Astrocyte (in vitro differentiated cells and primary cell): ENCODE measurements at regions not wholly inside any gene's neighbourhood (a gene's known extent, or its start where the extent isn't known, plus 50 kb on each side); places are given as distances from the start of the nearest gene placed in this dataset.

Experiments
- DNase-seq: peaks from one replicate; pipeline ENCODE4 v3.0.0-alpha.2; 2010; ENCODE audit warnings: low read depth
- FAIRE-seq: peaks from 2 replicates; lab custom pipeline; 2011; peaks lifted over from hg19 to GRCh38; lab: Jason Lieb, UNC
- H2AFZ ChIP-seq: 2 replicates; pipeline ENCODE4 v1.6.0; 2012; ENCODE audit warnings: low read depth, low read length, inconsistent platforms
- H3K27ac ChIP-seq: 2 replicates; pipeline ENCODE4 v1.5.1; 2011; ENCODE audit warnings: low read depth, low read length, inconsistent platforms
- H3K27me3 ChIP-seq: 2 replicates; pipeline ENCODE4 v1.6.0; 2011; ENCODE audit warnings: low read length, inconsistent platforms; ENCODE audit not compliant: insufficient read depth
- H3K36me3 ChIP-seq: 2 replicates; pipeline ENCODE4 v1.5.1; 2011; ENCODE audit warnings: low read length, inconsistent platforms; ENCODE audit not compliant: insufficient read depth
- H3K4me1 ChIP-seq: 2 replicates; pipeline ENCODE4 v1.5.1; 2011; ENCODE audit warnings: low read length, inconsistent platforms; ENCODE audit not compliant: insufficient read depth
- H3K4me2 ChIP-seq: 2 replicates; pipeline ENCODE4 v1.6.0; 2012; ENCODE audit warnings: low read length, inconsistent platforms
- H3K4me3 ChIP-seq: 2 replicates; pipeline ENCODE4 v1.5.1; 2011; ENCODE audit warnings: low read depth, mild to moderate bottlenecking, low read length, inconsistent platforms; ENCODE audit not compliant: insufficient read depth
- H3K79me2 ChIP-seq: 2 replicates; pipeline ENCODE4 v1.6.0; 2012; ENCODE audit warnings: mild to moderate bottlenecking, low read length, inconsistent platforms; ENCODE audit not compliant: insufficient read depth
- H3K9ac ChIP-seq: 2 replicates; pipeline ENCODE4 v1.6.0; 2012; ENCODE audit warnings: mild to moderate bottlenecking, low read length, inconsistent platforms
- H3K9me3 ChIP-seq: 2 replicates; pipeline ENCODE4 v1.5.1; 2012; ENCODE audit warnings: low read depth, mild to moderate bottlenecking, low read length, inconsistent platforms; ENCODE audit not compliant: insufficient read depth
- H4K20me1 ChIP-seq: 2 replicates; pipeline ENCODE4 v1.6.0; 2012; ENCODE audit warnings: low read length, inconsistent platforms; ENCODE audit not compliant: insufficient read depth
- H3K27ac Mint-ChIP-seq: one replicate; pipeline ENCODE4 v1.8.0; 2021; ENCODE audit warnings: mild to moderate bottlenecking, mixed read lengths; ENCODE audit not compliant: unreplicated experiment
- H3K27me3 Mint-ChIP-seq: one replicate; pipeline ENCODE4 v1.8.0; 2021; ENCODE audit warnings: low read depth, mixed read lengths; ENCODE audit not compliant: unreplicated experiment
- H3K36me3 Mint-ChIP-seq: one replicate; pipeline ENCODE4 v1.8.0; 2021; ENCODE audit warnings: low read depth, mixed read lengths; ENCODE audit not compliant: unreplicated experiment
- H3K4me1 Mint-ChIP-seq: one replicate; pipeline ENCODE4 v1.8.0; 2021; ENCODE audit warnings: low read depth, mixed read lengths; ENCODE audit not compliant: unreplicated experiment
- H3K4me3 Mint-ChIP-seq: one replicate; pipeline ENCODE4 v1.8.0; 2021; ENCODE audit warnings: mild to moderate bottlenecking, moderate library complexity, mixed read lengths; ENCODE audit not compliant: unreplicated experiment
- H3K9me3 Mint-ChIP-seq: one replicate; pipeline ENCODE4 v1.8.0; 2021; ENCODE audit warnings: mild to moderate bottlenecking, mixed read lengths; ENCODE audit not compliant: unreplicated experiment
- EZH2 ChIP-seq: IDR thresholded peaks from 2 replicates; pipeline ENCODE4 v1.6.1; 2012; ENCODE audit warnings: mild to moderate bottlenecking, low read length, inconsistent platforms; ENCODE audit not compliant: insufficient read depth
- TF ChIP-seq, protein P1 (sequence below): IDR thresholded peaks from 2 replicates; pipeline ENCODE4 v1.5.1; 2011; ENCODE audit warnings: low read depth, mild to moderate bottlenecking, inconsistent platforms, low read length, moderate library complexity; ENCODE audit not compliant: insufficient read depth

DNA sequence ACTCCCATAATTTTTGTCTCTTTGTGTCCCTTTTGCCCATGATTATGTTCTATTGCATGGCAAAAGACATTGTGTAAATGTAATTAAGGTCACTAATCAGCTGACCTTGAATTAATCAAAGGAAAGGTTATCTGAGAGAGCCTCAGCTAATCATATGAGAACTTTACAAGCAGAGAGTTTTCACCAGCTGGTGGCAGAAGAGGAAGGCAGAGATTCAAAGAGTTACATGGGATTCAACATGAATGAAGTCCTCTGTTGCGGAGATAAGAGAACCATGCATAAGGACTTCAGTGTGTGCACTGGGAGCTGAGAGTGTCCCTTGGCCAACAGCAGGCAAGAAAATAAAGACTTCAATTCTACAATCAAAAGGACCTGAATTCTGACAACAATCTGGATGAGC is 494.1 kb upstream of the ARID1B start:
- H3K27ac ChIP-seq = no peak overlapping the region
- H3K4me2 ChIP-seq = no peak overlapping the region
- H3K4me1 ChIP-seq = no peaks in the 10 kb centered on the region
- H3K9ac ChIP-seq = no peak overlapping the region
- H3K9me3 ChIP-seq = no peaks in the 10 kb centered on the region
- TF ChIP-seq, protein P1, sequence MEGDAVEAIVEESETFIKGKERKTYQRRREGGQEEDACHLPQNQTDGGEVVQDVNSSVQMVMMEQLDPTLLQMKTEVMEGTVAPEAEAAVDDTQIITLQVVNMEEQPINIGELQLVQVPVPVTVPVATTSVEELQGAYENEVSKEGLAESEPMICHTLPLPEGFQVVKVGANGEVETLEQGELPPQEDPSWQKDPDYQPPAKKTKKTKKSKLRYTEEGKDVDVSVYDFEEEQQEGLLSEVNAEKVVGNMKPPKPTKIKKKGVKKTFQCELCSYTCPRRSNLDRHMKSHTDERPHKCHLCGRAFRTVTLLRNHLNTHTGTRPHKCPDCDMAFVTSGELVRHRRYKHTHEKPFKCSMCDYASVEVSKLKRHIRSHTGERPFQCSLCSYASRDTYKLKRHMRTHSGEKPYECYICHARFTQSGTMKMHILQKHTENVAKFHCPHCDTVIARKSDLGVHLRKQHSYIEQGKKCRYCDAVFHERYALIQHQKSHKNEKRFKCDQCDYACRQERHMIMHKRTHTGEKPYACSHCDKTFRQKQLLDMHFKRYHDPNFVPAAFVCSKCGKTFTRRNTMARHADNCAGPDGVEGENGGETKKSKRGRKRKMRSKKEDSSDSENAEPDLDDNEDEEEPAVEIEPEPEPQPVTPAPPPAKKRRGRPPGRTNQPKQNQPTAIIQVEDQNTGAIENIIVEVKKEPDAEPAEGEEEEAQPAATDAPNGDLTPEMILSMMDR = no peak
- no peak for TF ChIP-seq EZH2
- H3K27me3 ChIP-seq = no peaks in the 10 kb centered on the region
- no peaks in the 10 kb centered on the region for H3K79me2 ChIP-seq
- Mint-ChIP-seq H3K27ac (no peak overlapping the region), H3K36me3 (no peaks in the 10 kb centered on the region), H3K4me3 (no peak overlapping the region), H3K9me3 (peaks cover under 1% of the 10 kb centered on the region), H3K4me1 (no peaks in the 10 kb centered on the region), H3K27me3 (no peaks in the 10 kb centered on the region)
- H3K36me3 ChIP-seq = no peaks in the 10 kb centered on the region
- H3K4me3 ChIP-seq = no peak overlapping the region
- no peak for FAIRE-seq
- no peak for DNase-seq
- no peak overlapping the region for H2AFZ ChIP-seq
- no peaks in the 10 kb centered on the region for H4K20me1 ChIP-seq

DNA sequence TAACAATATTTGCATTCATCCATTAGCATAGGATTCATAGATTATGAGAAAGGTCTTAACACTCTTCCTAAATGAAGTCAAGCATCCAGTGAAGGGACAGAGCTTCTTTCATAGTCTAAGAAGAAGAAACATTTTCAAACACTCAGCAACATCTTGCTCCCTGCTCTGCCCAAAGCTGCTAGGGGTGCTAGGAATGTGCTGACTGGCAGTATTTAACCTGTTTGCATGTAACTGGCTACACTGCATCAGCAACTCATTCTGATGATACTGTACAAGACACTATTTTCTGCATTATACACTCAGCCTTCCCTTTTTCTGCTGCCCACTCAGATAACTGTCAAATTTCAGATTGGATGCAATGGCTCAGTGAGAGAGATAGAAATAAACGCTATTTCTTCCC is 495.1 kb upstream of the ARID1B start:
- DNase-seq (no peak), FAIRE-seq (no peak)
- H3K9ac ChIP-seq = no peak overlapping the region
- H3K27me3 ChIP-seq = no peaks in the 10 kb centered on the region
- H3K36me3 ChIP-seq = no peaks in the 10 kb centered on the region
- Mint-ChIP-seq H3K36me3 (no peaks in the 10 kb centered on the region), H3K4me1 (no peaks in the 10 kb centered on the region), H3K4me3 (no peak overlapping the region), H3K27ac (no peak overlapping the region), H3K27me3 (no peaks in the 10 kb centered on the region), H3K9me3 (peaks cover 7% of the 10 kb centered on the region)
- TF ChIP-seq, protein P1 = no peak
- TF ChIP-seq EZH2 = no peak
- no peaks in the 10 kb centered on the region for H3K9me3 ChIP-seq
- H4K20me1 ChIP-seq = no peaks in the 10 kb centered on the region
- H3K4me3 ChIP-seq = no peak overlapping the region
- H3K4me2 ChIP-seq = no peak overlapping the region
- H3K79me2 ChIP-seq = no peaks in the 10 kb centered on the region
- H3K4me1 ChIP-seq = no peaks in the 10 kb centered on the region
- H2AFZ ChIP-seq = no peak overlapping the region
- H3K27ac ChIP-seq = no peak overlapping the region

DNA sequence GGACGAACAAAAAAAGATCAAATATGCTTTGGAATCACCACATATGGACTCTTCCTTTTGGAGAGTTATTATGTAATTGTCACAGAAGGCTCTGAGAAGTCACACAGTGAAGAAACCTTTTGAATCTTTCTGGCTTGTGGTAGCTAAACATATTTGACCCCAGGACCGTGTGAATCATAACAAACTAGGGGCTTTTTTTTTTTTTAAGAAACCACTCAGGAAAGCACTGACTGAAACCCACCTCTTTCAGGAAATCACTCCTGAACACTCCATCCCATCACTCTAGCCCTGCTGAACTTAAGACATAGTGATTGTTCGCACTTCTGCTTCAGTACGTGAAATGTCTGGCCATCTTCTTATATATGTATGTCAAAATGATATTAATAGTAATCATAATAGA is 495.9 kb upstream of the ARID1B start:
- FAIRE-seq (no peak), DNase-seq (no peak)
- Histone ChIP-seq H3K4me1 (no peaks in the 10 kb centered on the region), H4K20me1 (no peaks in the 10 kb centered on the region), H3K9ac (no peak overlapping the region), H3K4me3 (no peak overlapping the region), H3K27me3 (no peaks in the 10 kb centered on the region), H3K79me2 (no peaks in the 10 kb centered on the region), H2AFZ (no peak overlapping the region), H3K27ac (no peak overlapping the region), H3K4me2 (no peak overlapping the region), H3K9me3 (no peaks in the 10 kb centered on the region), H3K36me3 (no peaks in the 10 kb centered on the region)
- Mint-ChIP-seq H3K36me3 (no peaks in the 10 kb centered on the region), H3K4me1 (no peaks in the 10 kb centered on the region), H3K27me3 (no peaks in the 10 kb centered on the region), H3K27ac (no peak overlapping the region), H3K4me3 (no peak overlapping the region), H3K9me3 (peaks cover 8% of the 10 kb centered on the region)
- TF ChIP-seq, protein P1 = no peak
